ENCODE measurements at regions not wholly inside any gene's neighbourhood (a gene's known extent, or its start where the extent isn't known, plus 50 kb on each side); places are given as distances from the start of the nearest gene placed in this dataset.

DNA sequence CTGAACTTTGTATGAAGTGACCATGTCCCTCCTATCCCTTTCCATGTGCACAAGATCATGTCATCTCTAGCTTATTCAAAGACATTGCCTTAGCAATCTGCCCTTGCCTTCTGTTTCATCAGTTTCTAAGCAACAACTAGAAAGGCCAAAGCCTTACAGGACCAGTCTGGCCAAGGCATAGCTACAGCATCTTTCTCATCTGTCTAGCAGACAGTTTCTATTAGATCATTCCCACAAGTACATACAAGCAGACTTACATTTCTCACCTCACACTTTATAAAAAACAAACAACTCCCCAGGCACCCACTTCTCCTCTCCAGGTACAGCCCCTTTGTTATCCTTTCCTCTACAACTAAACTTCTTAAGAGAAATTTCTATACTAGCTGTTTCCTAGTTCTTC is 188.7 kb upstream of the AADAT start:
- Histone ChIP-seq H3K9me3 (ENCODE audit: control extremely low read depth in 1 of 3, control insufficient read depth in 2 of 3, insufficient read depth in 1 of 3, low read length in 2 of 3) (peaks cover 0 to 1% (median 0%) of the 10 kb centered on the region in 3 donors), H3K4me2 (replicated peaks; ENCODE audit: low read depth, low read length, poor library complexity, severe bottlenecking) (no peak overlapping the region)

DNA sequence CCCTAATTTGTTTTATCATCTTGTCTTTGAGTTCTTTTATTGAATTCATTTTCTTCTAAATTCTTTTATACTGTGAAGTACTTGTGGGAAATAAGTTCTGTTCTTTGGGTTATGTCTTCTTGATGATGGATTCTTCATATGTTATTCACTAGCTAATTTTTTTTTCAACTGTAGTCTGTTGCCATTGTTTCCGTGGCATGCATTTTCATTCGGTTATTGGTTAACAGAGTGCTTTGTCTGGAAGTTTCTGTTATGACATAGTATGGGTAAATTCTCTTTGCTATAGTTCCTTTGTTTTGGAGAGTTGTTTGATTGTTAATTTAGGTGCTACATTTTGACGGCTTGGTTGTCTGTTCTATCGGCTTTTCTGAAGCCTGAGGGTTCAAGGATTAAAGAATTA is 184.9 kb upstream of the AADAT start:
- no peaks in the 10 kb centered on the region for H3K4me1 ChIP-seq (ENCODE audit: control insufficient read depth in 2 of 2, insufficient read depth in 2 of 2, low read length in 2 of 2)
- intact Hi-C loops (cut with micrococcal nuclease) = no loop called here
- no peaks in the 10 kb centered on the region for H3K36me3 ChIP-seq (replicated peaks in 1 of 2; ENCODE audit: control extremely low read depth in 1 of 2, control insufficient read depth in 1 of 2, extremely low read depth in 1 of 2, insufficient read depth in 2 of 2, low read length in 1 of 2)
- Mint-ChIP-seq H3K4me1 (peaks cover 3% of the 10 kb centered on the region), H3K27me3 (peaks cover 2% of the 10 kb centered on the region), H3K4me3 (no peak overlapping the region), H3K27ac (no peak overlapping the region), H3K9me3 (ENCODE audit: insufficient read depth) (no peaks in the 10 kb centered on the region)
- WGBS (ENCODE audit: insufficient coverage) = 100% methylated on average over 1 of the region's 4 CpGs
- TF ChIP-seq EZH2 (IDR thresholded peaks at IDR 0.05; ENCODE audit: borderline replicate concordance, insufficient read depth, low read depth, low read length, poor library complexity, severe bottlenecking) = no peak
- TF ChIP-seq, protein P1, sequence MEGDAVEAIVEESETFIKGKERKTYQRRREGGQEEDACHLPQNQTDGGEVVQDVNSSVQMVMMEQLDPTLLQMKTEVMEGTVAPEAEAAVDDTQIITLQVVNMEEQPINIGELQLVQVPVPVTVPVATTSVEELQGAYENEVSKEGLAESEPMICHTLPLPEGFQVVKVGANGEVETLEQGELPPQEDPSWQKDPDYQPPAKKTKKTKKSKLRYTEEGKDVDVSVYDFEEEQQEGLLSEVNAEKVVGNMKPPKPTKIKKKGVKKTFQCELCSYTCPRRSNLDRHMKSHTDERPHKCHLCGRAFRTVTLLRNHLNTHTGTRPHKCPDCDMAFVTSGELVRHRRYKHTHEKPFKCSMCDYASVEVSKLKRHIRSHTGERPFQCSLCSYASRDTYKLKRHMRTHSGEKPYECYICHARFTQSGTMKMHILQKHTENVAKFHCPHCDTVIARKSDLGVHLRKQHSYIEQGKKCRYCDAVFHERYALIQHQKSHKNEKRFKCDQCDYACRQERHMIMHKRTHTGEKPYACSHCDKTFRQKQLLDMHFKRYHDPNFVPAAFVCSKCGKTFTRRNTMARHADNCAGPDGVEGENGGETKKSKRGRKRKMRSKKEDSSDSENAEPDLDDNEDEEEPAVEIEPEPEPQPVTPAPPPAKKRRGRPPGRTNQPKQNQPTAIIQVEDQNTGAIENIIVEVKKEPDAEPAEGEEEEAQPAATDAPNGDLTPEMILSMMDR (IDR thresholded peaks at IDR 0.05) = no peak
- H3K4me2 ChIP-seq (replicated peaks; ENCODE audit: low read depth, low read length, poor library complexity, severe bottlenecking) = no peak overlapping the region
- H3K79me2 ChIP-seq (ENCODE audit: control insufficient read depth, insufficient read depth, low read length) = no peaks in the 10 kb centered on the region
- ChIA-PET POLR2A (no interaction called here), CTCF (no interaction called here)
- no peak overlapping the region for H3K27ac ChIP-seq (ENCODE audit: low read length in 2 of 2)
- no peaks in the 10 kb centered on the region for H3K9me3 ChIP-seq (ENCODE audit: control extremely low read depth in 1 of 3, control insufficient read depth in 2 of 3, insufficient read depth in 1 of 3, low read length in 2 of 3)
- H3K9ac ChIP-seq (ENCODE audit: low read length) = no peak overlapping the region
- H4K20me1 ChIP-seq (ENCODE audit: control insufficient read depth, insufficient read depth, low read length, poor library complexity, severe bottlenecking) = no peaks in the 10 kb centered on the region
- H3K4me3 ChIP-seq (ENCODE audit: control extremely low read depth in 1 of 5, extremely low read depth in 1 of 5, insufficient read depth in 1 of 5, low read depth in 2 of 5, low read length in 4 of 5) = no peak overlapping the region
- no peak for DNase-seq
- no peak overlapping the region for H2AFZ ChIP-seq (ENCODE audit: insufficient read depth, low read depth, low read length, poor library complexity, severe bottlenecking)
- no peak for ATAC-seq (ENCODE audit: low read depth)
- H3K27me3 ChIP-seq (replicated peaks in 1 of 4; ENCODE audit: control extremely low read depth in 1 of 4, control insufficient read depth in 3 of 4, insufficient read depth in 4 of 4, low read length in 3 of 4) = no peaks in the 10 kb centered on the region

More for the DNA sequence above, 188.7 kb upstream of the AADAT start:
- Histone ChIP-seq H3K4me3 (ENCODE audit: control extremely low read depth in 1 of 5, extremely low read depth in 1 of 5, insufficient read depth in 1 of 5, low read depth in 2 of 5, low read length in 4 of 5) (no peak overlapping the region), H2AFZ (ENCODE audit: insufficient read depth, low read depth, low read length, poor library complexity, severe bottlenecking) (no peak overlapping the region), H3K9ac (ENCODE audit: low read length) (no peak overlapping the region), H3K79me2 (ENCODE audit: control insufficient read depth, insufficient read depth, low read length) (no peaks in the 10 kb centered on the region), H3K36me3 (replicated peaks in 1 of 2; ENCODE audit: control extremely low read depth in 1 of 2, control insufficient read depth in 1 of 2, extremely low read depth in 1 of 2, insufficient read depth in 2 of 2, low read length in 1 of 2) (no peaks in the 10 kb centered on the region), H3K27ac (ENCODE audit: low read length in 2 of 2) (no peak overlapping the region), H3K27me3 (replicated peaks in 1 of 4; ENCODE audit: control extremely low read depth in 1 of 4, control insufficient read depth in 3 of 4, insufficient read depth in 4 of 4, low read length in 3 of 4) (no peaks in the 10 kb centered on the region), H3K4me1 (ENCODE audit: control insufficient read depth in 2 of 2, insufficient read depth in 2 of 2, low read length in 2 of 2) (no peaks in the 10 kb centered on the region), H4K20me1 (ENCODE audit: control insufficient read depth, insufficient read depth, low read length, poor library complexity, severe bottlenecking) (no peaks in the 10 kb centered on the region)
- H3K4me3 Mint-ChIP-seq = no peak overlapping the region
- ChIA-PET POLR2A (no interaction called here), CTCF (no interaction called here)
- H3K27ac Mint-ChIP-seq = no peak overlapping the region
- ATAC-seq (ENCODE audit: low read depth) (no peak), DNase-seq (no peak)
- no peaks in the 10 kb centered on the region for H3K4me1 Mint-ChIP-seq
- H3K9me3 Mint-ChIP-seq (ENCODE audit: insufficient read depth) = no peaks in the 10 kb centered on the region
- TF ChIP-seq, protein P1 (IDR thresholded peaks at IDR 0.05) = no peak
- TF ChIP-seq EZH2 (IDR thresholded peaks at IDR 0.05; ENCODE audit: borderline replicate concordance, insufficient read depth, low read depth, low read length, poor library complexity, severe bottlenecking) = no peak
- intact Hi-C loops (cut with micrococcal nuclease) = no loop called here
- peaks cover 3% of the 10 kb centered on the region for H3K27me3 Mint-ChIP-seq
